GM12878 (cell line): ENCODE measurements at regions not wholly inside any gene's neighbourhood (a gene's known extent, or its start where the extent isn't known, plus 50 kb on each side); places are given as distances from the start of the nearest gene placed in this dataset.

ENCODE experiments used
- ATAC-seq: fragments of 200-7000 bp; cut with Tn5 transposase; 3 replicates; pipeline ENCODE4 v1.9.1; 2020; ENCODE audit warnings: mild to moderate bottlenecking, moderate library complexity
- BruUV-seq: library from RNA; stranded (reverse); fragments of 400-500 nt; replicated peaks from 2 replicates; lab custom pipeline; 2021; lab: Mats Ljungman, UMichigan
- CTCF ChIA-PET: fragments of 300-600 bp; sonication (Branson Sonifier 250); formaldehyde crosslinking; extraction: SDS; loops from one replicate; lab custom pipeline; 2021; ENCODE audit warnings: inconsistent platforms; lab: Yijun Ruan, JAX
- POLR2A ChIA-PET: fragments of 350-600 bp; formaldehyde crosslinking; extraction: SDS; loops from one replicate; lab custom pipeline; 2021; ENCODE audit warnings: inconsistent platforms; lab: Charles Lee
- RAD21 ChIA-PET: fragments of 300-600 bp; sonication (Branson Sonifier 250); formaldehyde crosslinking; loops from one replicate; lab custom pipeline; 2023; ENCODE audit warnings: antibody characterized with exemption; ENCODE audit not compliant: unreplicated experiment; lab: Charles Lee
- SMC1A ChIA-PET: fragments of 300-600 bp; sonication (Branson Sonifier 250); formaldehyde crosslinking; loops from one replicate; lab custom pipeline; 2023; ENCODE audit not compliant: unreplicated experiment, uncharacterized antibody; lab: Charles Lee
- DNase-seq: peaks from one replicate; pipeline ENCODE4 v3.0.0-alpha.2; 2011; ENCODE audit warnings: low read depth, low spot score
- FAIRE-seq: peaks from 3 replicates; lab custom pipeline; 2011; peaks lifted over from hg19 to GRCh38; lab: Jason Lieb, UNC
- H2AFZ ChIP-seq: 2 replicates; pipeline ENCODE4 v1.6.0; 2011; ENCODE audit warnings: low read depth, low read length, control low read depth; ENCODE audit not compliant: control insufficient read depth
- H3K27ac ChIP-seq: 2 replicates; pipeline ENCODE4 v1.5.1; 2011; ENCODE audit warnings: control low read depth; ENCODE audit not compliant: control insufficient read depth, insufficient read depth
- H3K27me3 ChIP-seq, 2 experiments: replicated peaks in 1 of 2; 2 replicates each; pipeline versions ENCODE4 v1.6.0 to v1.6.1; 2011; ENCODE audit warnings: low read length in 1 of 2; ENCODE audit not compliant: control insufficient read depth in 2 of 2, insufficient read depth in 2 of 2
- H3K36me3 ChIP-seq, 2 experiments: 2 replicates each; pipeline ENCODE4 v1.5.1; 2011; ENCODE audit warnings: low read length in 1 of 2; ENCODE audit not compliant: control insufficient read depth in 2 of 2, insufficient read depth in 2 of 2
- H3K4me1 ChIP-seq: 2 replicates; pipeline ENCODE4 v1.6.1; 2011; ENCODE audit warnings: mild to moderate bottlenecking, low read length, moderate library complexity, mixed read lengths; ENCODE audit not compliant: control insufficient read depth, insufficient read depth
- H3K4me2 ChIP-seq: 2 replicates; pipeline ENCODE4 v1.6.0; 2011; ENCODE audit warnings: control low read depth; ENCODE audit not compliant: control insufficient read depth, insufficient read depth
- H3K4me3 ChIP-seq: fragments of 200-600 bp; sonication (generic); 2 replicates; pipeline ENCODE4 v1.5.1; 2016
- H3K79me2 ChIP-seq: 2 replicates; pipeline ENCODE4 v1.6.0; 2011; ENCODE audit warnings: low read length; ENCODE audit not compliant: control insufficient read depth, insufficient read depth
- H3K9ac ChIP-seq: 2 replicates; pipeline ENCODE4 v1.8.0; 2011; ENCODE audit warnings: low read length, control low read depth, mixed read lengths; ENCODE audit not compliant: control insufficient read depth, insufficient read depth
- H3K9me3 ChIP-seq: replicated peaks from 3 replicates; pipeline ENCODE4 v1.5.1; 2011; ENCODE audit warnings: mild to moderate bottlenecking, low read length; ENCODE audit not compliant: control insufficient read depth, insufficient read depth
- H4K20me1 ChIP-seq: 2 replicates; pipeline ENCODE4 v1.6.0; 2011; ENCODE audit not compliant: control insufficient read depth, insufficient read depth
- CUX1 ChIP-seq: IDR thresholded peaks from 2 replicates; pipeline ENCODE4 v1.6.1; 2012; ENCODE audit warnings: improper control_type of control experiment, low read depth, low read length; ENCODE audit not compliant: insufficient replicate concordance
- FOXM1 ChIP-seq: IDR thresholded peaks from 2 replicates; pipeline ENCODE4 v1.6.1; 2012; ENCODE audit warnings: low read depth, mild to moderate bottlenecking, inconsistent platforms, low read length, moderate library complexity
- MYC ChIP-seq: IDR thresholded peaks from 2 replicates; pipeline ENCODE4 v1.6.1; 2011; ENCODE audit warnings: mild to moderate bottlenecking, low read length, moderate library complexity, inconsistent platforms; ENCODE audit not compliant: insufficient read depth, insufficient replicate concordance, insufficient read length, severe bottlenecking
- NR2C2 ChIP-seq: IDR thresholded peaks from 2 replicates; pipeline ENCODE4 v1.6.1; 2011; ENCODE audit warnings: borderline replicate concordance, low read depth; ENCODE audit not compliant: control insufficient read depth, insufficient read length
- RELB ChIP-seq: fragments of 450-650 bp; IDR thresholded peaks from 2 replicates; pipeline ENCODE4 v1.6.1; 2017; ENCODE audit warnings: low read depth, mild to moderate bottlenecking, moderate library complexity
- TAF1 ChIP-seq: IDR thresholded peaks from 2 replicates; pipeline ENCODE4 v1.6.1; 2011; ENCODE audit warnings: mild to moderate bottlenecking, low read depth, low read length, borderline replicate concordance
- ZBTB33 ChIP-seq: fragments of 450-650 bp; IDR thresholded peaks from 2 replicates; pipeline ENCODE4 v1.6.1; 2017; ENCODE audit warnings: mild to moderate bottlenecking
- WGBS: methylation state at CpG from one replicate; pipeline ENCODE4 v1.1.6; 2016; ENCODE audit warnings: low lambda C conversion rate; ENCODE audit not compliant: insufficient replicate concordance, insufficient coverage; ENCODE audit errors: missing lambda C conversion rate; 5-methylcytosine and 5-hydroxymethylcytosine counted together
- in situ Hi-C: fragments of 300-500 bp; cut with MboI; formaldehyde crosslinking; loops from 9 replicates; pipeline ENCODE4 v1.14.3; 2018; ENCODE audit warnings: mixed read lengths
- intact Hi-C: fragments of 100-400 bp; cut with micrococcal nuclease; formaldehyde crosslinking; loops from one replicate; pipeline ENCODE4 v1.14.2; 2022; ENCODE audit not compliant: unreplicated experiment

GRCh38 chr14:105943973-105944602 lies 417.7 kb downstream of the TMEM121 start:
- Histone ChIP-seq H3K4me2 (no peak overlapping the region), H3K4me3 (no peak overlapping the region), H3K9me3 (no peaks in the 10 kb centered on the region), H3K9ac (no peak overlapping the region), H3K79me2 (no peaks in the 10 kb centered on the region), H3K27ac (no peak overlapping the region), H4K20me1 (no peaks in the 10 kb centered on the region), H3K36me3 (no peaks in the 10 kb centered on the region), H2AFZ (no peak overlapping the region), H3K27me3 (no peaks in the 10 kb centered on the region), H3K4me1 (no peaks in the 10 kb centered on the region)
- ChIA-PET RAD21 (no interaction called here), CTCF (no interaction called here), SMC1A (no interaction called here), POLR2A (no interaction called here)
- intact Hi-C loops, result no loop called here
- TF ChIP-seq TAF1, result no peak
- TF ChIP-seq NR2C2, result no peak
- TF ChIP-seq FOXM1, result no peak
- TF ChIP-seq MYC, result no peak
- TF ChIP-seq ZBTB33, result no peak
- no peak for TF ChIP-seq CUX1
- no peak for TF ChIP-seq RELB
- no TSS peak for BruUV-seq
- no peak for ATAC-seq
- no peak for DNase-seq
- in situ Hi-C loops, result no loop called here
- no CpG with 5 or more reads among the region's 12 CpGs for WGBS
- no peak for FAIRE-seq
